Natural killer cell (primary cell): ENCODE measurements at regions not wholly inside any gene's neighbourhood (a gene's known extent, or its start where the extent isn't known, plus 50 kb on each side); places are given as distances from the start of the nearest gene placed in this dataset.

Experiments used
- ATAC-seq, 3 donors: fragments of 150-1000 bp in 2 of 3; fragments of 200-7000 bp in 1 of 3; cut with Tn5 transposase; 1 replicate in 1 of 3; 2 replicates in 2 of 3; pipeline ENCODE4 v1.10.0; 2021; ENCODE audit warnings: mild to moderate bottlenecking in 2 of 3, moderate library complexity in 2 of 3
- DNase-seq, 2 donors: peaks; one replicate each; pipeline versions ENCODE4 v3.0.0 to v3.0.0-alpha.2; 2013 to 2021; ENCODE audit warnings: mixed read lengths in 1 of 2
- H3K27ac ChIP-seq: one replicate; pipeline ENCODE4 v1.5.1; 2013; ENCODE audit warnings: mild to moderate bottlenecking, low read length
- H3K27me3 ChIP-seq: one replicate; pipeline ENCODE4 v1.6.1; 2013; ENCODE audit warnings: low read length; ENCODE audit not compliant: control insufficient read depth, insufficient read depth
- H3K36me3 ChIP-seq: one replicate; pipeline ENCODE4 v1.6.1; 2013; ENCODE audit warnings: low read length; ENCODE audit not compliant: control insufficient read depth, insufficient read depth
- H3K4me1 ChIP-seq: one replicate; pipeline ENCODE4 v1.6.1; 2013; ENCODE audit warnings: low read length; ENCODE audit not compliant: control insufficient read depth, insufficient read depth
- H3K4me3 ChIP-seq: one replicate; pipeline ENCODE4 v1.5.1; 2013; ENCODE audit warnings: low read length
- H3K9me3 ChIP-seq: one replicate; pipeline ENCODE4 v1.6.1; 2013; ENCODE audit warnings: low read length; ENCODE audit not compliant: control insufficient read depth, insufficient read depth
- H3K27ac Mint-ChIP-seq, 2 donors: one replicate each; pipeline ENCODE4 v1.8.0; 2022; ENCODE audit warnings: mild to moderate bottlenecking in 2 of 2, mixed read lengths in 2 of 2, moderate library complexity in 1 of 2
- H3K27me3 Mint-ChIP-seq, 2 donors: one replicate each; pipeline ENCODE4 v1.8.0; 2022; ENCODE audit warnings: low read depth in 2 of 2, mixed read lengths in 2 of 2
- H3K36me3 Mint-ChIP-seq: one replicate; pipeline ENCODE4 v1.8.0; 2022; ENCODE audit warnings: mixed read lengths
- H3K4me1 Mint-ChIP-seq, 2 donors: one replicate each; pipeline ENCODE4 v1.8.0; 2022; ENCODE audit warnings: mixed read lengths in 2 of 2
- H3K4me3 Mint-ChIP-seq: one replicate; pipeline ENCODE4 v1.8.0; 2022; ENCODE audit warnings: mild to moderate bottlenecking, moderate library complexity, mixed read lengths
- H3K9me3 Mint-ChIP-seq, 2 donors: one replicate each; pipeline ENCODE4 v1.8.0; 2022; ENCODE audit warnings: mixed read lengths in 2 of 2
- CTCF ChIP-seq: fragments of 200-600 bp; IDR thresholded peaks from one replicate; pipeline ENCODE4 v1.8.0; 2022; ENCODE audit warnings: antibody characterized with exemption
- WGBS: methylation state at CpG from one replicate; pipeline ENCODE4 v1.1.7; 2013; ENCODE audit warnings: missing lambda C conversion rate; ENCODE audit not compliant: insufficient coverage; 5-methylcytosine and 5-hydroxymethylcytosine counted together
- intact Hi-C: fragments of 100-400 bp; cut with micrococcal nuclease; formaldehyde crosslinking; loops from one replicate; pipeline ENCODE4 v1.14.2; 2022

DNA sequence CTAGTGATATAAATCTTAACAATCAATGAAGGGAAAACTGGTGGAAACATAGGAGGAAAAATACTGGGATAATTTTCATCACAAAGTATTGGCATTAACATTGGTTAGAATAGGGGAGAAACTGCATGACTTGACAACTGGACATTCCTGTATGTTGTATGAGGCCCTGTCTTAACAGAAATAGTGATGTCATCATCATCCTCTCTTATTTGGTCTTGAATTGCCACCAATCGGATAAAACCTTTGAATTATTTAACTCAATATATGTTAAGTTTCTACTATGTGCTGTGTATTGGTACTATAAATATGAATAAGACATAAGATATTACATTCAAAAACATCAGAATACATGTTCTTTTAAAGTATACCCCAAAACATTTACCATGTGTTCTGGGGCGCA lies 130.1 kb upstream of the CCDC54 start:
- H3K36me3 ChIP-seq: no peaks in the 10 kb centered on the region
- no peaks in the 10 kb centered on the region for H3K9me3 ChIP-seq
- Mint-ChIP-seq H3K4me1 (no peaks in the 10 kb centered on the region), H3K4me3 (no peak overlapping the region), H3K36me3 (no peaks in the 10 kb centered on the region), H3K27ac (no peak overlapping the region), H3K27me3 (peaks cover 2 to 7% of the 10 kb centered on the region in 2 donors), H3K9me3 (no peaks in the 10 kb centered on the region)
- no CpG with 5 or more reads among the region's 2 CpGs for WGBS
- ATAC-seq: no peak
- intact Hi-C loops: no loop called here
- no peak overlapping the region for H3K27ac ChIP-seq
- no peak overlapping the region for H3K4me3 ChIP-seq
- TF ChIP-seq CTCF: no peak
- H3K4me1 ChIP-seq: no peaks in the 10 kb centered on the region
- DNase-seq: no peak
- H3K27me3 ChIP-seq: no peaks in the 10 kb centered on the region

DNA sequence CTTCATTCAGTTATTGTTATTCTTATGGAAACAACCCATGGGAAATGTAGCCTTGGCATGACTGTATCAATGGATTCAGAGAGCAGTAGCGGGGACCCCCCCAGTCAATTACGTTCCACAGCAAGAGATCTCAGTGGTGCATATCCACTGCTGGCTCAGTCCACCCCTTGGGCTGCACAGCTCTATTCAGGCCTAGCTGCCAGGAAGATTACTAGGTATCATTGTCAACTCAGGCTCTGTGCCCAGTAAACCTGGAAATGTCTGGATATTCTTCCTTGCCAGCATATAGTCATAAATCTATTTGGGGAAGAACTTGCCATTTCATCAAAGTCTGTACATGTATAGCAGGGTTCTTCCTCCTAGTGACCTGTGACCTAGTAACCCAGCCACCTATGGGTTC lies 128.1 kb upstream of the CCDC54 start:
- Mint-ChIP-seq H3K4me1 (no peaks in the 10 kb centered on the region), H3K4me3 (no peak overlapping the region), H3K27ac (no peak overlapping the region), H3K27me3 (peaks cover 0 to 2% of the 10 kb centered on the region in 2 donors), H3K36me3 (no peaks in the 10 kb centered on the region), H3K9me3 (no peaks in the 10 kb centered on the region)
- Histone ChIP-seq H3K36me3 (no peaks in the 10 kb centered on the region), H3K9me3 (no peaks in the 10 kb centered on the region), H3K4me1 (no peaks in the 10 kb centered on the region), H3K27ac (no peak overlapping the region), H3K27me3 (no peaks in the 10 kb centered on the region), H3K4me3 (no peak overlapping the region)
- TF ChIP-seq CTCF: no peak
- intact Hi-C loops: no loop called here
- DNase-seq (no peak), ATAC-seq (no peak)
- 98% methylated on average over 2 of the region's 2 CpGs for WGBS

DNA sequence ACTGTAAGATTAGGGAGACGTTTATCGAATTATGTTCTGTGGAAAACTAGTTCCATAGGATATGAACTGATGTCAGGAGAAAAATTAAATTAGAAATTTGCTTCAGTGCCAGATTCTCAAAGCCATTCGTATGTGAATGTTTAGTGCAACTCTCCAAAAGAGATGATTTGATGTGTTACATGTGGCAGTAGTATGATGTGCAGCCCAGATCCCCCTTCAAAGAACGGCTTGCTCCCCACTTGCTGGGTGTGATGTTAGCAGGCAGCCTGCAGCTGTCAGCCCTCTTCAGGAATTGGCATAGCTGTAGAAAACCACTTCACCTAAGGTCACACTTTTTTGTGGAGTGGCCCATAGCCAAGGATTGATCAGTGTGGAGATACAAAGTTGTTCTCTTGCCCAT lies 127.0 kb upstream of the CCDC54 start:
- H3K27ac Mint-ChIP-seq: no peak overlapping the region

More for the DNA sequence above, 127.0 kb upstream of the CCDC54 start:
- no peak overlapping the region for H3K4me3 ChIP-seq
- no peaks in the 10 kb centered on the region for H3K36me3 ChIP-seq
- DNase-seq (no peak), ATAC-seq (no peak)
- Mint-ChIP-seq H3K4me3 (no peak overlapping the region), H3K27me3 (peaks cover 2 to 9% of the 10 kb centered on the region in 2 donors), H3K4me1 (no peaks in the 10 kb centered on the region), H3K9me3 (no peaks in the 10 kb centered on the region), H3K36me3 (no peaks in the 10 kb centered on the region)
- H3K9me3 ChIP-seq: no peaks in the 10 kb centered on the region
- 99% methylated on average over 4 of the region's 4 CpGs for WGBS
- H3K4me1 ChIP-seq: no peaks in the 10 kb centered on the region
- intact Hi-C loops: no loop called here
- no peak overlapping the region for H3K27ac ChIP-seq
- H3K27me3 ChIP-seq: no peaks in the 10 kb centered on the region
- TF ChIP-seq CTCF: no peak
